CD14-positive monocyte (primary cell): ENCODE measurements at regions not wholly inside any gene's neighbourhood (a gene's known extent, or its start where the extent isn't known, plus 50 kb on each side); places are given as distances from the start of the nearest gene placed in this dataset.

Experiments
- DNase-seq, 3 donors: peaks; one replicate each; pipeline ENCODE4 v3.0.0-alpha.2; 2011 to 2022
- H2AFZ ChIP-seq: 2 replicates; pipeline ENCODE4 v1.6.0; 2012; ENCODE audit warnings: mild to moderate bottlenecking, low read depth, low read length, inconsistent platforms; ENCODE audit not compliant: insufficient read depth, poor library complexity, severe bottlenecking
- H3K27ac ChIP-seq, 2 donors: 1 replicate in 1 of 2; 2 replicates in 1 of 2; pipeline ENCODE4 v1.5.1; 2012 to 2013; ENCODE audit warnings: low read length in 2 of 2, control low read depth in 1 of 2, inconsistent platforms in 1 of 2, low read depth in 1 of 2, mild to moderate bottlenecking in 1 of 2
- H3K27me3 ChIP-seq, 2 donors: one replicate each; pipeline versions ENCODE4 v1.6.0 to v1.6.1; 2011 to 2013; ENCODE audit warnings: low read length in 2 of 2; ENCODE audit not compliant: control insufficient read depth in 2 of 2, insufficient read depth in 2 of 2
- H3K36me3 ChIP-seq, 2 donors: replicated peaks in 1 of 2; 1 replicate in 1 of 2; 2 replicates in 1 of 2; pipeline versions ENCODE4 v1.5.1 to v1.6.1; 2012 to 2013; ENCODE audit warnings: low read length in 2 of 2, control low read depth in 1 of 2, inconsistent platforms in 1 of 2, mild to moderate bottlenecking in 1 of 2; ENCODE audit not compliant: insufficient read depth in 2 of 2, control insufficient read depth in 1 of 2
- H3K4me1 ChIP-seq, 2 donors: 1 replicate in 1 of 2; 2 replicates in 1 of 2; pipeline versions ENCODE4 v1.5.1 to v1.6.1; 2012 to 2013; ENCODE audit warnings: low read length in 2 of 2, control low read depth in 1 of 2, inconsistent platforms in 1 of 2, mild to moderate bottlenecking in 1 of 2, moderate library complexity in 1 of 2; ENCODE audit not compliant: insufficient read depth in 2 of 2, control insufficient read depth in 1 of 2
- H3K4me2 ChIP-seq: replicated peaks from 2 replicates; pipeline ENCODE3; 2012; ENCODE audit warnings: low read length, moderate library complexity, mild to moderate bottlenecking; ENCODE audit not compliant: poor library complexity, severe bottlenecking; ENCODE audit errors: extremely low read depth
- H3K4me3 ChIP-seq, 3 experiments: fragments of 200-600 bp in 1 of 3; sonication (generic) in 1 of 3; replicated peaks in 1 of 3; 1 replicate in 2 of 3; 2 replicates in 1 of 3; pipeline ENCODE4 v1.5.1; 2011 to 2013; ENCODE audit warnings: low read length in 3 of 3, mild to moderate bottlenecking in 3 of 3, control low read depth in 2 of 3, low read depth in 2 of 3, inconsistent platforms in 1 of 3, moderate library complexity in 1 of 3
- H3K79me2 ChIP-seq: 2 replicates; pipeline ENCODE4 v1.6.0; 2012; ENCODE audit warnings: mild to moderate bottlenecking, control low read depth, inconsistent platforms, low read length, moderate library complexity; ENCODE audit not compliant: insufficient read depth
- H3K9ac ChIP-seq: 2 replicates; pipeline ENCODE4 v1.6.0; 2017; ENCODE audit warnings: low read length, mild to moderate bottlenecking; ENCODE audit not compliant: insufficient read depth, poor library complexity, severe bottlenecking
- H3K9me3 ChIP-seq, 2 donors: replicated peaks in 1 of 2; 1 replicate in 1 of 2; 2 replicates in 1 of 2; pipeline versions ENCODE4 v1.5.1 to v1.6.1; 2012 to 2013; ENCODE audit warnings: low read length in 2 of 2, control low read depth in 1 of 2; ENCODE audit not compliant: control insufficient read depth in 1 of 2, insufficient read depth in 1 of 2
- H4K20me1 ChIP-seq: 2 replicates; pipeline ENCODE4 v1.6.0; 2012; ENCODE audit warnings: mild to moderate bottlenecking, low read length, control low read depth, moderate library complexity; ENCODE audit not compliant: insufficient read depth
- H3K27ac Mint-ChIP-seq, 7 donors: one replicate each; pipeline ENCODE4 v1.8.0; 2020; ENCODE audit warnings: mild to moderate bottlenecking in 7 of 7, mixed read lengths in 7 of 7, moderate library complexity in 6 of 7, inconsistent platforms in 2 of 7
- H3K27me3 Mint-ChIP-seq, 3 donors: one replicate each; pipeline ENCODE4 v1.8.0; 2021 to 2022; ENCODE audit warnings: low read depth in 3 of 3, mild to moderate bottlenecking in 3 of 3, mixed read lengths in 3 of 3, moderate library complexity in 3 of 3, inconsistent platforms in 1 of 3
- H3K36me3 Mint-ChIP-seq, 2 donors: one replicate each; pipeline ENCODE4 v1.8.0; 2020; ENCODE audit warnings: mixed read lengths in 2 of 2, inconsistent platforms in 1 of 2, mild to moderate bottlenecking in 1 of 2
- H3K4me1 Mint-ChIP-seq: one replicate; pipeline ENCODE4 v1.8.0; 2020; ENCODE audit warnings: mild to moderate bottlenecking, mixed read lengths
- H3K4me3 Mint-ChIP-seq, 2 donors: one replicate each; pipeline ENCODE4 v1.8.0; 2020; ENCODE audit warnings: mild to moderate bottlenecking in 2 of 2, mixed read lengths in 2 of 2, moderate library complexity in 1 of 2
- H3K9me3 Mint-ChIP-seq, 7 donors: one replicate each; pipeline ENCODE4 v1.8.0; 2020 to 2022; ENCODE audit warnings: mixed read lengths in 7 of 7, mild to moderate bottlenecking in 6 of 7, moderate library complexity in 6 of 7, inconsistent platforms in 2 of 7
- WGBS: methylation state at CpG from one replicate; pipeline ENCODE4 v1.1.5; 2013; ENCODE audit warnings: missing lambda C conversion rate; ENCODE audit not compliant: insufficient coverage; 5-methylcytosine and 5-hydroxymethylcytosine counted together
- intact Hi-C, 2 donors: fragments of 100-400 bp; cut with micrococcal nuclease; formaldehyde crosslinking; loops; one replicate each; pipeline versions ENCODE4 v1.15.0 to v1.15.1; 2023
- TF ChIP-seq, protein P1 (sequence below): fragments of 200-600 bp; IDR thresholded peaks from one replicate; pipeline ENCODE4 v1.8.0; 2022; ENCODE audit warnings: antibody characterized with exemption, mild to moderate bottlenecking

DNA sequence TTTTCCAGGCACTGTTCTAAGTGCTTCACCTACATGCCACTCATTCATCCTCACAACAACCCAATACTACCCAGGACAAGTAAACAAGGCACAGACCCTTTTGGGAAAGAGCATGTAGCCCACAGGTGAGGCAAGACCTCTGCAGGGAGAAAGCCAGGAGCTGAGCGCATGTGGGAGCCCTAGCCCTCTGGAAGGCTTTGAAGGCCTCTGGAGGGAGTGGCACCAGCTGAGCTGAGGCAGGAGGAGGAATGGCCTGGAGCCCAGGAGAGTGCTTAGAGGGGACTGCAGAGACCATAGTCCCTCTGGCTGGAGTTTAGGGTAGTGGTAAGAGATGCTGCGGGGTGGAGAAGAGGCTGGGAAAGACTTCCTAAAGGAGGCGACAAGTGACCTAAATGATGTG lies 516.5 kb downstream of the FUT8 start:
- intact Hi-C loops = no loop called here
- Mint-ChIP-seq H3K4me3 (no peak overlapping the region), H3K36me3 (no peaks in the 10 kb centered on the region), H3K4me1 (no peaks in the 10 kb centered on the region), H3K9me3 (peaks cover 0 to 5% (median 0%) of the 10 kb centered on the region in 7 donors), H3K27ac (no peak overlapping the region), H3K27me3 (peaks cover 0 to 8% (median 4%) of the 10 kb centered on the region in 3 donors)
- Histone ChIP-seq H3K9me3 (peaks cover 0 to 4% of the 10 kb centered on the region in 2 donors), H3K27me3 (no peaks in the 10 kb centered on the region), H3K79me2 (no peaks in the 10 kb centered on the region), H4K20me1 (no peaks in the 10 kb centered on the region), H2AFZ (no peak overlapping the region), H3K4me3 (no peak overlapping the region), H3K4me2 (no peak overlapping the region), H3K4me1 (no peaks in the 10 kb centered on the region), H3K27ac (no peak overlapping the region), H3K36me3 (no peaks in the 10 kb centered on the region), H3K9ac (no peak overlapping the region)
- TF ChIP-seq, protein P1, sequence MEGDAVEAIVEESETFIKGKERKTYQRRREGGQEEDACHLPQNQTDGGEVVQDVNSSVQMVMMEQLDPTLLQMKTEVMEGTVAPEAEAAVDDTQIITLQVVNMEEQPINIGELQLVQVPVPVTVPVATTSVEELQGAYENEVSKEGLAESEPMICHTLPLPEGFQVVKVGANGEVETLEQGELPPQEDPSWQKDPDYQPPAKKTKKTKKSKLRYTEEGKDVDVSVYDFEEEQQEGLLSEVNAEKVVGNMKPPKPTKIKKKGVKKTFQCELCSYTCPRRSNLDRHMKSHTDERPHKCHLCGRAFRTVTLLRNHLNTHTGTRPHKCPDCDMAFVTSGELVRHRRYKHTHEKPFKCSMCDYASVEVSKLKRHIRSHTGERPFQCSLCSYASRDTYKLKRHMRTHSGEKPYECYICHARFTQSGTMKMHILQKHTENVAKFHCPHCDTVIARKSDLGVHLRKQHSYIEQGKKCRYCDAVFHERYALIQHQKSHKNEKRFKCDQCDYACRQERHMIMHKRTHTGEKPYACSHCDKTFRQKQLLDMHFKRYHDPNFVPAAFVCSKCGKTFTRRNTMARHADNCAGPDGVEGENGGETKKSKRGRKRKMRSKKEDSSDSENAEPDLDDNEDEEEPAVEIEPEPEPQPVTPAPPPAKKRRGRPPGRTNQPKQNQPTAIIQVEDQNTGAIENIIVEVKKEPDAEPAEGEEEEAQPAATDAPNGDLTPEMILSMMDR = no peak
- DNase-seq = no peak
- 97% methylated on average over 3 of the region's 3 CpGs for WGBS

DNA sequence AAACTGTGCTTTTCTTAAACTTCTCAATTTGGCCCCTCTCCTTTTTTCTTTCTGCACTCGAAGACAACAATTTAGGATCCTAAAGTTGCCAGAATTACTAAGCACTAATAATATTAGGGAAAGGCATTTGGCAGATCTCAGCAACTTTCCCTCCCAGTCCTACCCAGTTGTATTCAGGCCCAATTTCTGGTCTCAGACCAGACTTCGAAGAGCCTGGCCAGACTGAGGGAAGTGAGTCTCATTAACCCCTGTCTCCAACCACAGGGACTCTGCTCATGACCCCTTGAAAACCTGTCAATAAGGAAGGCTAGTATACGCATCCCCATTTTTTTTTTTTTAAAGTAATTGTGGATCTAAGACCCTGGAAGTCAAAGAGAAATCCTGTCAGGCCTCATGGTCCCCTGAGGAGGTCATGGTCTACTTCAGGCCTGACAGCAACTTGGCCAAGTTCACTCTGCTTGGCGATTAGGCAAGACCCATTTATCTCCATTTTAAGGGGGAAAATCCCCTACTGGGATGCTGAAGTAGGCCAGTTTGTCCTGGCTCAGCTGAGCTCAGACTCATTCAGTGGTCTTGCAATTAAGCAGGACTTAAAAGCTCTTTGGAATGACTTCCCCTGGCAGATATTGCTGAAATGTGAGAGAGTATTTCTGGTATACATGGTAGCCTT lies 521.0 kb downstream of the FUT8 start:
- Histone ChIP-seq H3K4me3 (no peak overlapping the region), H3K9me3 (no peaks in the 10 kb centered on the region), H4K20me1 (no peaks in the 10 kb centered on the region), H2AFZ (no peak overlapping the region), H3K9ac (no peak overlapping the region), H3K27me3 (no peaks in the 10 kb centered on the region), H3K79me2 (no peaks in the 10 kb centered on the region), H3K36me3 (no peaks in the 10 kb centered on the region), H3K4me1 (no peaks in the 10 kb centered on the region), H3K27ac (no peak overlapping the region), H3K4me2 (no peak overlapping the region)
- TF ChIP-seq, protein P1 = no peak
- H3K4me1 Mint-ChIP-seq = peaks cover 5% of the 10 kb centered on the region
- no CpG with 5 or more reads among the region's 4 CpGs for WGBS
- no peak overlapping the region for H3K4me3 Mint-ChIP-seq
- intact Hi-C loops = no loop called here
- H3K27ac Mint-ChIP-seq = no peak overlapping the region
- H3K27me3 Mint-ChIP-seq = peaks cover 0 to 1% (median 0%) of the 10 kb centered on the region in 3 donors
- H3K9me3 Mint-ChIP-seq = peaks cover 0 to 10% (median 0%) of the 10 kb centered on the region in 7 donors
- no peak for DNase-seq
- H3K36me3 Mint-ChIP-seq = no peaks in the 10 kb centered on the region
